Activated CD4-positive, alpha-beta T cell treated with anti-CD3 and anti-CD28 coated beads, Interleukin-2, Interleukin-4, amounts not matched to agents 100 ng/mL and 50 ng/mL, durations not matched to agents 16 hours and 8 hours (primary cell): ENCODE measurements at regions not wholly inside any gene's neighbourhood (a gene's known extent, or its start where the extent isn't known, plus 50 kb on each side); places are given as distances from the start of the nearest gene placed in this dataset.
A peak's percentile ranks its signal among the peaks of the same experiment; 100 is the strongest.
"Not testable (repeated sequence)": the region's sequence is repeated elsewhere in the genome, so short reads cannot be mapped to it uniquely, and the experiment has no call there.

Source experiments
- DNase-seq: peaks from one replicate; pipeline ENCODE4 v3.0.0-alpha.2; 2020; ENCODE audit warnings: low spot score

- DNase-seq = not testable (repeated sequence)
Observed at GRCh38 chr4:123537906-123538402, 141.4 kb downstream of the SPRY1 start.

DNA sequence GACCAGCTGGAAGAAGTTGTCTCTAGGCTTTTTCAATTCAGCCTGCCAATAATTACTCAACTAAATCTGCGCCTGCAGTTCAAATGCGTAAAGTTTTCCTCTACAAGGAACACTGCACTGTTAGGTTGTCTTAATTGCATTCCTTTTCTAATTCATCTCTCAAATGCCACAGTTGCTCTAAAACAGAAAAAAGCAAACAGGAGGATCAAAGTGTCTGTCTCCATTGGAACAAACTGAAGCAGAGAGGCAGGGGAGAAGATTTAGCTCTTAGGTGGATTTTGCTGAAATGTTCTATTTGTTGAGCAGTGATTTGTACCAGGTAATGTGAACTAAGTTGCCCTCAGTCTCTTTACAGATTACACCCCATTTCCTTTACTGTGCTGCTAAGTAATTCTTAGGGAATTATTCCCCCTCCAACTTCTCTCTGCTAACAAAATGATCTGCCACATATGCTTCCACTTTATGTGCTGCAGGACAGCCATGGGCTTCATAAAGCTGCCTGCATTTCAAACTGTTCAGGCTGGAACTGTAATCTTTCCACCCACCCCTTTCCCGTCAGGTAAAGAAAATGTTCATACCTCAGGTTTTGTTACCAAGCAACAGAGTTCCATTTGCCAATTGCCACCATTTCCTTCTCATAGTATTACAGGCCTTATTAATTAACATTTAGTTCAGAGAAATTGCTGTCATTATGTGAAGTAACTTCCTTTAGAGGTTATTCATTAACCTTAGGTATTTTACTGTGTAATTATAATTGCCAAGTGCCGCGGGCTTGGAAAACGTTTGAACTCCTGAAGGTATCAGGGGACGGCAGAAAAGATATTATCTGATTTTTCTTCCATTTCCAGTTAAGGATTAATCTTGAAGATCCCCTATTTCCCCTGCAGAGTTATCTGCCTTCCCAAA, 149.3 kb downstream of the SPRY1 start:
- DNase-seq = no peak

- no peak for DNase-seq
Observed at GRCh38 chr4:123546573-123547060, 150.0 kb downstream of the SPRY1 start.

DNA sequence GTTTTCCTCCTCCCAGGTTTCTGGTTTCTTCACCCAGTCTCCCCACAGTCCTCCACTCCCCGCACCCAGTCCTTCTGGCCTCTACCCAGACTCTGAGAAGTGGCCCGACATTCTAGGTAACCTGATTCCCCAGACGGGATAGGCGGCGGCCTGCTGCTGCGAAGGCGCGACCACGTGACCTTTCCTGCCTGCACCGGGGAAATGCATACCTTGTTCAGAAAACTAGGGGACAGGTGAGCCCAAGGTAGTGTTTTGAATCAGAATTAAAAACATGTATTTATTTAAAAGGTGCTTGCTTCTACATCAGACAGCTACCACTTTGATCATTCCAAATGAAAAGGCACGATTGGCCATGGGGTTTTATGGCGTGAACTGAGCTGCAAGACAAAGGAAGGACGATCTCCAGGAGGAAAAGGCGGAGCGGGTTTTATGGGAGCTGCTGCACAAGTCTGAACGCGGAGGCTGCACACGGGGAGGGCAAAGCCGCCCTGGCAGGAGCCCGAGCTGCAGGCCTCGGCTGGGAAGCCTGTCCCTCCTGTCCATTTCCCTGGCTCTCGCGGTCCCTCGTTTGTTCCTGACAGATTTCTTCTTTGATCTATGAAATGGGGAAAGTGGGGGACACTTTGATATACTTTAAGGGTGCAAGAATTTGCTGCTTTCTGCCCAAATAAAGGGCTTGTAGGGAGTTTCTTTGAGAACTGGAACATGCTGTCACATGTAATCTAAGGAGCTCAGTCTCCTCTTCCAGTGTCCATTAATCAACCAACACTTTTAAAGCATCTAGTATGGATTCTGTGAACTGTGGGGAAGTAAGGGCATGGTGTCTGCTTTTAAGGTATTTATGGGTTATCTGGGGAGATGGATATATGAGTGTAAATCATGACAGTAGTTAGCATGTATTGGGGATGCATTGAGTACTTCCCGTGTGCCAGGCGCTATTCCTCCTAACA, 150.9 kb downstream of the SPRY1 start:
- no peak for DNase-seq

DNA sequence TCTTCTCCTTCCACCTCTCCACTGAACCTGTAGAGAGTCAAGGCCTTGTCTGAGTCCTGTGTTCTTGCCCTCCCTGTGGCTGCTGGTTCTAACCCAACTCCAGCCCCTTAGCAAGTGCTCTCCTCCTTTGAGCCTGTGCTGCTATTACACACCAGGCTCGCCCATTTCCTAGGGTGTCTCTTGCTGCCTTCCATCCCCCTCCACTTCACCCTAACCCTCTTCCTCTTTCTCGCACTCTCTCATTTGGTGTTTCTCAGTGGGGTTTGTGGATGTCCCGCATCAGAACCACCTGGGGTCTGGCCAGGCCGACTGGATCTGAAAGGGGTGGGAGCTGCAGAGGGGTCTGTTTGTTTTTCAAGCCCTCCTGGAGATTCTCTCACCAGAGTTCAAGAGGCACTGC, 156.7 kb downstream of the SPRY1 start:
- no peak for DNase-seq

- no peak for DNase-seq
Observed at GRCh38 chr4:123553733-123554637, 157.4 kb downstream of the SPRY1 start.

DNA sequence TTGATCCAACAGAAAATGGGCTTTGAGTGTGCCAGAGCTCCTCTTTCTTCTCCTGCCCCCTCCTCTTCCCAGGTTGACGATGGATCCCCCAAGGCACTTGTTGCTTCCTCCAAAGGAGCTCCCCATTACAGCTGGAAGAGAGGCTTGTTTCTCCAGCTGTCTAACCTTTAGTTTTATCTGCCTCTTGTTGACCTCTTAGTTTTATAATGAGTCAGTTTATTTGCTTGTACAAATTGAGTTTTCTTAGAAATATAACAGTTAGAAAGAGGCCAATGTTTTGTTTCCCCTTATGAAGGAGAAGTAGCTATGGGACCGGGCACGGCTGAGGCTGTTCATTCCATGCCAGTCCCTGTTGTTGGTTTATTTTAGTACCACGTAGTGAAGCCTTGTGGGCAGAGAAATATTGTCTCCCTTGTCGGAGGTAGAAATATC, 158.2 kb downstream of the SPRY1 start:
- DNase-seq = no peak

- DNase-seq = no peak
Observed at GRCh38 chr4:123555233-123555806, 158.7 kb downstream of the SPRY1 start.

DNA sequence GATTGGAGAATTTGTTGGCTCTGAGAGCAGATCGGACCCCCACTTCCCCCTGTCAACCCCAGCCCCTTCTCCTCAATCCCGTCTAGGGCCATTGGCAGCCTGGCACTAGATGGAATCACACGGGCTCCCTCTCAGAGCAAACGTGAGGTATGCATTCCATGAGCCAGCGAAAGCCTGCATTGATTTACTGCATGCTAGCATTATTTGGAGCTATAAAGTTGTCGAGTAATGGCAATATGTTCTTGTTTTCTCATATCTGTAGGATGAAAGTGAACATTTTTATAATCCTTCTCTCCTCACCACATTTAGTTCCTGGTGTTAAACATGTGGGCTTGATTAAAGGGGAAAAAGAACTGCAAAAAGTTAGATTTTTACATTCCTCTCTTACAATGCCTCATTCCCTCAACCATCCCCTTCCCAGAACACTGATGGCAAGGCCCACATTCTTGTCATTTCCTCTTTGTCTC, 159.2 kb downstream of the SPRY1 start:
- DNase-seq = no peak

DNA sequence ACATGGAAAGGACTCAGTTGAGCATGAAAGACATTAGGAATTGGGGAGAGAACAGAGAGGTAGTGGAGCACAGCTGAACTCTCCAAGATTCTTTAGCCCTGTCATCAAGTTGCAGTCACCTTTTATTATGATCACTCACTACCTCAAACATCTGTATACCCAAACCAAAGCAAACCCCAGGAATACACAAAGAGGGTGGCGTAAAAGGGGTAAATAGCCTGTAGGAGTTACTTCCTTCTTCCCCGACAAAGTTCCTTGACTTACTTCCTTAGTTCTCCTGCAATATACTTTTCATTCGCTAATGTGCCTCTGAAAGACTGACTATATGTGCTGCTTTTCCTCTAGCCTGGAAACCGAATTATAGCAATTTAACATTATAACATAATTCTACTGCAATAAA, 159.9 kb downstream of the SPRY1 start:
- DNase-seq = no peak

- no peak for DNase-seq
Observed at GRCh38 chr4:123557857-123558536, 161.4 kb downstream of the SPRY1 start.

DNA sequence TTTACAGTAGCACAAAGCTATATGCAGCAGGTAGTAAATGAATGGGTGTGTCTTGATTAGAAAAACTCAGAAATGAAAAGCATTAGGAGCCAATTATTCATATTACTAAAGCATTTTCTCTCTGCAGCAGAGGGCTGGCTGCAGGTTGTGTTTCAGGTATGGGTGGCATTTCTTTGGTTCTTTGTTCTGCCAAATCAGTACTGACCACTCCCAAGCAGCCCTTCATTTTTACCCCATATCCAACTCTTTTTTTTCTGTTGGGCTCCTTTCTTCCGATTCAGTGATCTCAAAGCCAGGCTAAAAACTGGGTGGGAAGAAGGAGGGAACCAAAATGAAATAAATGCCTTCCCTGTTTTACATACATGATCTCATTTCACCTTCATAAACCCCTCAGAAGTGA, 162.3 kb downstream of the SPRY1 start:
- DNase-seq = no peak

DNA sequence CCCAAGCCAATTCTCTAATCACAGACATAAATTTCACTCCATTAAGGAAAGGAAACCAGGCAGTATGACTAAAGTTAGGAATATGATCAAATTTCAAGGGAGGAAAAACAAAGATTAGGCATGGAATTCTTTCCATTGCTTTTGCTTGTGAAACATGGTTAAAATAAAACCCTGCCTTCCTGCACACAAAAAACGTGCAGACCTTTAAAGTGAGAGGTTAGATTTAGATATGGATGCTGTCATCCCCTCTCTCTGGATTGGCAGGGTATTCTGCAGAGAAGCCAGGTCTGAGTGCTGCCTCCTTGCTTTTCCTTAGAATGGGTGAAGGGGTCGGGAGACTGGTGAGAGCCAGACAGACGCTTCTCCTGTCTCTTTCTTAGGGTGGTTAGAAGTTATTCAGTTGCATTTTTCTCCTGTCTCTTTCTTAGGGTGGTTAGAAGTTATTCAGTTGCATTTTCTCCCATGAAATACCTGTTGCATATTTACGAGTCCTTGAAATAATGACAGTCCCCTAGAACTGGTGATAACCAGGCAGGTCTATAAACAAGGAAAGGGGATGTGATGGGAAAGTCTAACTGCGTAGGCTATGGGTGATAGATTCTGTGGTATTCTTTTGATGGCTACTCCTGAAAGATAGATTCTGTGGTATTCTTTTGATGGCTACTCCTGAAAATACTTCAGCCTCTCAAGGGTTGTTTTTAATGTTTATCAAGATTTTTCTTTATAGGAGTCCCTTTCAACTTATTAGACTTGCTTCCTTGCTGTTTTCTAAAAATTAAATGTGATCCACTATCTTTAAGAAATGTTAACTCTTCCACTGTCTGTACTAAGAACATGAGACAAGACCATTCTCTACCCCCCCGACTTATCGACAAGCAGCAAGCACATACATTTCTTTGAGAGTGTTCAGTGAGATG, 163.6 kb downstream of the SPRY1 start:
- no peak for DNase-seq

- DNase-seq = no peak
Observed at GRCh38 chr4:123561525-123561924, 164.9 kb downstream of the SPRY1 start.

GRCh38 chr4:123562994-123563750, 166.6 kb downstream of the SPRY1 start:
- DNase-seq = no peak

DNA sequence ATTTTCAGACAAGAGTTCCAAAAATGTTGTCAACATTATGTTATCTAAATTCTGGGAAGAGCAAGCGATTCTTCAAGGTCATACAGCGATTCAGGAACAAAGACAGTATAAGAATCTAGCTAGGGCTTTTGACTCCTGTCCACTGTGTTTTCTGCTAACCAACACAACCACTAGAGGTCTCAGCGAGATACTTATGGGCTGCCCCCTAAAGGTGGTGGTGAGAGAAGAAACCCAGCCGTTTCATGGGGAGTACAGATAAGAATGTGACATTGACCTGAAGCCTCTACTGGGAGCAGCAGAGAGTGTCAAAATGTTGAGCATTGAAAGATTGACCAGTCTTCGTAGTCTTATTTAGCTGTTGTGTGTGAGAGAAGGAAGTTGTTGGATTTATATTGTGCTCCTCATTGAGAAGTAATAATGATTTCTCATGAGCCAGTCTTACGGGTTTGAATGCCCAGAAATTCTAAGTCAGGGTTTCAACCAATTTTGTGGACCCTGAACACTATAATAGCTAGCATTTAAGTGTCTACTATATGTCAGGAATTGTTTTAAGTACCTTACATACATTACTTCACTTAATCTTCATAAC, 168.3 kb downstream of the SPRY1 start:
- DNase-seq = peak; percentile 73

- DNase-seq = no peak
Observed at GRCh38 chr4:123568936-123569335, 172.3 kb downstream of the SPRY1 start.

- no peak for DNase-seq
Observed at GRCh38 chr4:123569541-123569940, 172.9 kb downstream of the SPRY1 start.
